ENCODE measurements at regions not wholly inside any gene's neighbourhood (a gene's known extent, or its start where the extent isn't known, plus 50 kb on each side); places are given as distances from the start of the nearest gene placed in this dataset.

GRCh38 chr3:89971329-89971728 is 863.9 kb downstream of the EPHA3 start:
- Histone ChIP-seq H4K20me1 (replicated peaks; ENCODE audit: control insufficient read depth, extremely low read depth, insufficient read depth, low read length) (no peaks in the 10 kb centered on the region), H3K4me3 (replicated peaks in 1 of 3; ENCODE audit: insufficient read depth in 1 of 3, low read depth in 1 of 3, low read length in 3 of 3) (no peak overlapping the region), H3K27me3 (ENCODE audit: control insufficient read depth in 2 of 2, insufficient read depth in 2 of 2, low read length in 2 of 2) (no peaks in the 10 kb centered on the region), H2AFZ (ENCODE audit: low read depth, low read length) (no peak overlapping the region), H3K36me3 (ENCODE audit: control insufficient read depth in 2 of 2, extremely low read depth in 1 of 2, insufficient read depth in 2 of 2, low read length in 2 of 2) (no peaks in the 10 kb centered on the region), H3K9me3 (replicated peaks; ENCODE audit: control insufficient read depth, insufficient read depth, low read length) (peaks cover 2% of the 10 kb centered on the region), H3K27ac (ENCODE audit: insufficient read depth, low read depth, low read length) (no peak overlapping the region), H3K79me2 (ENCODE audit: control insufficient read depth, insufficient read depth, low read length) (no peaks in the 10 kb centered on the region), H3K4me2 (ENCODE audit: insufficient read depth, low read length) (no peak overlapping the region), H3K9me1 (replicated peaks; ENCODE audit: control insufficient read depth, extremely low read depth, insufficient read depth, low read length) (no peaks in the 10 kb centered on the region), H3K4me1 (ENCODE audit: control insufficient read depth, extremely low read depth, insufficient read depth, low read length) (no peaks in the 10 kb centered on the region), H3K9ac (replicated peaks; ENCODE audit: extremely low read depth, insufficient read depth, low read length) (no peak overlapping the region)
- dilution Hi-C loops (cut with MboI; ENCODE audit: extremely low pct_ligation_motif_present, low sequenced_read_pairs) (no loop called here), intact Hi-C loops (cut with micrococcal nuclease) (no loop called here)
- no peak for DNase-seq (ENCODE audit: low read depth, low spot score)
- POLR2A ChIA-PET = no interaction called here
- FAIRE-seq = no peak
- CTCF ChIA-PET = no interaction called here
- TF ChIP-seq JUN (IDR thresholded peaks at IDR 0.05; ENCODE audit: borderline replicate concordance, insufficient read depth, insufficient read length, low read depth) = no peak
- TF ChIP-seq, protein P1, sequence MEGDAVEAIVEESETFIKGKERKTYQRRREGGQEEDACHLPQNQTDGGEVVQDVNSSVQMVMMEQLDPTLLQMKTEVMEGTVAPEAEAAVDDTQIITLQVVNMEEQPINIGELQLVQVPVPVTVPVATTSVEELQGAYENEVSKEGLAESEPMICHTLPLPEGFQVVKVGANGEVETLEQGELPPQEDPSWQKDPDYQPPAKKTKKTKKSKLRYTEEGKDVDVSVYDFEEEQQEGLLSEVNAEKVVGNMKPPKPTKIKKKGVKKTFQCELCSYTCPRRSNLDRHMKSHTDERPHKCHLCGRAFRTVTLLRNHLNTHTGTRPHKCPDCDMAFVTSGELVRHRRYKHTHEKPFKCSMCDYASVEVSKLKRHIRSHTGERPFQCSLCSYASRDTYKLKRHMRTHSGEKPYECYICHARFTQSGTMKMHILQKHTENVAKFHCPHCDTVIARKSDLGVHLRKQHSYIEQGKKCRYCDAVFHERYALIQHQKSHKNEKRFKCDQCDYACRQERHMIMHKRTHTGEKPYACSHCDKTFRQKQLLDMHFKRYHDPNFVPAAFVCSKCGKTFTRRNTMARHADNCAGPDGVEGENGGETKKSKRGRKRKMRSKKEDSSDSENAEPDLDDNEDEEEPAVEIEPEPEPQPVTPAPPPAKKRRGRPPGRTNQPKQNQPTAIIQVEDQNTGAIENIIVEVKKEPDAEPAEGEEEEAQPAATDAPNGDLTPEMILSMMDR (IDR thresholded peaks at IDR 0.05; ENCODE audit: extremely low read depth in 1 of 2, insufficient read depth in 1 of 2, low read depth in 1 of 2, low read length in 2 of 2) = no peak
- TF ChIP-seq GATA2 (IDR thresholded peaks at IDR 0.05; ENCODE audit: insufficient read depth, insufficient read length, low read depth, low read length) = no peak
- no peak for TF ChIP-seq MYC (IDR thresholded peaks at IDR 0.05; ENCODE audit: low read depth, low read length)
- TF ChIP-seq EZH2 (IDR thresholded peaks at IDR 0.05; ENCODE audit: borderline replicate concordance, low read depth, low read length, severe bottlenecking) = no peak
- no peak for TF ChIP-seq POLR2AphosphoS5 (IDR thresholded peaks at IDR 0.05; ENCODE audit: insufficient read depth, low read depth, low read length)
- BruUV-seq (replicated peaks) = no TSS peak

DNA sequence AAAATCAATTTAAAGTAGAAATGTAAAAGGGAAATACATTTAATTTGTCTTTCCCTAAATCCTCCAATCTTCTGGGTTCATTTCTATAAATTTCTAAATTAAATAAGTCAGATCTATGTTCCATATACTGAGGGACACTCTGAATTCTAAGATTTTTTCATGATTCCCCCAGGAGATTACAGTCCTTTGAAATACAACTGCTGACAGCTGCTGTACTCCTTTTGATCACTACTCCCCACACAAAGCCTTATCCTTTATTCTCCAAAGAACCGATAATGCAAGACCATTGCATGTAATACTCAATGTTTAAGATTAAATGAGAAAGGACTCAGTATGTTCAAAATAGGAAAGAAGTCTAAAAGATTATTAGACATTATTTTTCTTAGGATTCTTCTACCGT is 865.7 kb downstream of the EPHA3 start:
- dilution Hi-C loops (cut with MboI; ENCODE audit: extremely low pct_ligation_motif_present, low sequenced_read_pairs) = no loop called here

More for the DNA sequence above, 865.7 kb downstream of the EPHA3 start:
- no peak overlapping the region for H3K4me3 ChIP-seq (replicated peaks in 1 of 3; ENCODE audit: insufficient read depth in 1 of 3, low read depth in 1 of 3, low read length in 3 of 3)
- intact Hi-C loops (cut with micrococcal nuclease) = no loop called here
- no peaks in the 10 kb centered on the region for H3K36me3 ChIP-seq (ENCODE audit: control insufficient read depth in 2 of 2, extremely low read depth in 1 of 2, insufficient read depth in 2 of 2, low read length in 2 of 2)
- no peaks in the 10 kb centered on the region for H4K20me1 ChIP-seq (replicated peaks; ENCODE audit: control insufficient read depth, extremely low read depth, insufficient read depth, low read length)
- H3K27ac ChIP-seq (ENCODE audit: insufficient read depth, low read depth, low read length) = no peak overlapping the region
- H3K4me2 ChIP-seq (ENCODE audit: insufficient read depth, low read length) = no peak overlapping the region
- H2AFZ ChIP-seq (ENCODE audit: low read depth, low read length) = no peak overlapping the region
- H3K9ac ChIP-seq (replicated peaks; ENCODE audit: extremely low read depth, insufficient read depth, low read length) = no peak overlapping the region
- H3K27me3 ChIP-seq (ENCODE audit: control insufficient read depth in 2 of 2, insufficient read depth in 2 of 2, low read length in 2 of 2) = no peaks in the 10 kb centered on the region
- H3K79me2 ChIP-seq (ENCODE audit: control insufficient read depth, insufficient read depth, low read length) = no peaks in the 10 kb centered on the region
- no TSS peak for BruUV-seq (replicated peaks)
- H3K9me1 ChIP-seq (replicated peaks; ENCODE audit: control insufficient read depth, extremely low read depth, insufficient read depth, low read length) = no peaks in the 10 kb centered on the region
- no peaks in the 10 kb centered on the region for H3K4me1 ChIP-seq (ENCODE audit: control insufficient read depth, extremely low read depth, insufficient read depth, low read length)
- TF ChIP-seq EZH2 (IDR thresholded peaks at IDR 0.05; ENCODE audit: borderline replicate concordance, low read depth, low read length, severe bottlenecking) (no peak), MYC (IDR thresholded peaks at IDR 0.05; ENCODE audit: low read depth, low read length) (no peak), FOS (IDR thresholded peaks at IDR 0.05; ENCODE audit: borderline replicate concordance, insufficient read depth, low read length) (no peak), GATA2 (IDR thresholded peaks at IDR 0.05; ENCODE audit: insufficient read depth, insufficient read length, low read depth, low read length) (no peak), POLR2A (IDR thresholded peaks at IDR 0.05; ENCODE audit: low read depth, low read length) (no peak), JUN (IDR thresholded peaks at IDR 0.05; ENCODE audit: borderline replicate concordance, insufficient read depth, insufficient read length, low read depth) (no peak), POLR2AphosphoS5 (IDR thresholded peaks at IDR 0.05; ENCODE audit: insufficient read depth, low read depth, low read length) (no peak)
- TF ChIP-seq, protein P2, sequence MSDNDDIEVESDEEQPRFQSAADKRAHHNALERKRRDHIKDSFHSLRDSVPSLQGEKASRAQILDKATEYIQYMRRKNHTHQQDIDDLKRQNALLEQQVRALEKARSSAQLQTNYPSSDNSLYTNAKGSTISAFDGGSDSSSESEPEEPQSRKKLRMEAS (IDR thresholded peaks at IDR 0.05; ENCODE audit: insufficient read depth, insufficient read length) = no peak
- TF ChIP-seq, protein P1 (IDR thresholded peaks at IDR 0.05; ENCODE audit: extremely low read depth in 1 of 2, insufficient read depth in 1 of 2, low read depth in 1 of 2, low read length in 2 of 2) = no peak
- peaks cover 6% of the 10 kb centered on the region for H3K9me3 ChIP-seq (replicated peaks; ENCODE audit: control insufficient read depth, insufficient read depth, low read length)
- POLR2A ChIA-PET = no interaction called here
- FAIRE-seq (no peak), DNase-seq (ENCODE audit: low read depth, low spot score) (no peak)
- CTCF ChIA-PET = no interaction called here

Measured in endothelial cell of umbilical vein (primary cell).